K562 (cell line): ENCODE measurements at regions not wholly inside any gene's neighbourhood (a gene's known extent, or its start where the extent isn't known, plus 50 kb on each side); places are given as distances from the start of the nearest gene placed in this dataset.

Experiments used
- ATAC-seq: fragments of 200-7000 bp; cut with Tn5 transposase; 3 replicates; pipeline ENCODE4 v1.9.1; 2020; ENCODE audit warnings: moderate library complexity
- BruUV-seq: library from RNA; stranded (reverse); fragments of 400-500 nt; replicated peaks from 2 replicates; lab custom pipeline; 2021; lab: Mats Ljungman, UMichigan
- CTCF ChIA-PET: fragments of 300-600 bp; formaldehyde crosslinking; extraction: SDS; loops from one replicate; lab custom pipeline; 2021; ENCODE audit warnings: low intra/inter-chr PET ratio; lab: Yijun Ruan, JAX
- POLR2A ChIA-PET: fragments of 300-600, 350-650 bp; sonication (Branson Sonifier 250); formaldehyde crosslinking; extraction: SDS; loops from one replicate; lab custom pipeline; 2021; ENCODE audit warnings: antibody characterized with exemption, inconsistent platforms; lab: Yijun Ruan, JAX
- DNase-seq, 4 experiments: peaks; one replicate each; pipeline versions ENCODE4 v3.0.0 to v3.0.0-alpha.2; 2011 to 2018; ENCODE audit warnings: low spot score in 3 of 4, mixed read lengths in 3 of 4; ENCODE audit errors: extremely low read depth in 1 of 4
- FAIRE-seq: peaks from 2 replicates; lab custom pipeline; 2011; peaks lifted over from hg19 to GRCh38; lab: Jason Lieb, UNC
- H2AFZ ChIP-seq: 2 replicates; pipeline ENCODE4 v1.6.0; 2011; ENCODE audit warnings: low read depth, low read length, control low read depth, inconsistent platforms
- H3K27ac ChIP-seq: fragments of 200-600 bp; 3 replicates; pipeline ENCODE4 v1.8.0; 2011; ENCODE audit warnings: low read depth, mild to moderate bottlenecking, control low read depth, inconsistent platforms, low read length, moderate library complexity, mixed read lengths; ENCODE audit errors: extremely low read depth
- H3K27me3 ChIP-seq, 2 experiments: fragments of 300-600 bp in 1 of 2; 2 replicates in 1 of 2; 3 replicates in 1 of 2; pipeline versions ENCODE4 v1.6.0 to v1.8.0; 2011; ENCODE audit warnings: inconsistent platforms in 2 of 2, low read length in 2 of 2, mild to moderate bottlenecking in 1 of 2, mixed read lengths in 1 of 2, moderate library complexity in 1 of 2; ENCODE audit not compliant: control insufficient read depth in 2 of 2, insufficient read depth in 2 of 2
- H3K36me3 ChIP-seq: fragments of 300-600 bp; 3 replicates; pipeline ENCODE4 v1.8.0; 2011; ENCODE audit warnings: mild to moderate bottlenecking, low read length, inconsistent platforms; ENCODE audit not compliant: control insufficient read depth, insufficient read depth
- H3K4me1 ChIP-seq, 2 experiments: fragments of 200-600 bp in 1 of 2; replicated peaks in 1 of 2; 2 replicates in 1 of 2; 3 replicates in 1 of 2; pipeline versions ENCODE4 v1.5.1 to v1.8.0; 2011; ENCODE audit warnings: inconsistent platforms in 2 of 2, low read length in 2 of 2, mild to moderate bottlenecking in 1 of 2, mixed read lengths in 1 of 2, moderate library complexity in 1 of 2; ENCODE audit not compliant: control insufficient read depth in 2 of 2, insufficient read depth in 2 of 2
- H3K4me2 ChIP-seq: 2 replicates; pipeline ENCODE4 v1.6.1; 2011; ENCODE audit warnings: low read length, control low read depth, inconsistent platforms, mixed read lengths; ENCODE audit not compliant: insufficient read depth
- H3K4me3 ChIP-seq: fragments of 200-600 bp; sonication (generic), shearing (Covaris generic); 2 replicates; pipeline ENCODE4 v1.5.1; 2016; ENCODE audit warnings: control low read depth, inconsistent platforms
- H3K79me2 ChIP-seq: fragments of 200-600 bp; 3 replicates; pipeline ENCODE4 v1.8.0; 2011; ENCODE audit warnings: low read length, inconsistent platforms; ENCODE audit not compliant: control insufficient read depth, insufficient read depth
- H3K9ac ChIP-seq, 2 experiments: 2 replicates each; pipeline versions ENCODE4 v1.6.0 to v1.6.1; 2011; ENCODE audit warnings: low read depth in 2 of 2, low read length in 2 of 2, control low read depth in 1 of 2, inconsistent platforms in 1 of 2, mild to moderate bottlenecking in 1 of 2, mixed read lengths in 1 of 2; ENCODE audit not compliant: insufficient read depth in 1 of 2
- H3K9me1 ChIP-seq: one replicate; pipeline ENCODE4 v1.6.0; 2011; ENCODE audit warnings: inconsistent platforms, mild to moderate bottlenecking, low read length, moderate library complexity; ENCODE audit not compliant: control insufficient read depth, insufficient read depth
- H3K9me3 ChIP-seq: replicated peaks from 2 replicates; pipeline ENCODE4 v1.5.1; 2011; ENCODE audit warnings: low read depth, low read length, inconsistent platforms; ENCODE audit not compliant: control insufficient read depth, insufficient read depth
- H4K20me1 ChIP-seq: replicated peaks from 2 replicates; pipeline ENCODE4 v1.6.1; 2011; ENCODE audit warnings: low read length, inconsistent platforms, mixed read lengths; ENCODE audit not compliant: control insufficient read depth, insufficient read depth
- CREB5 ChIP-seq: fragments of 250-450 bp; sonication (Bioruptor Pico); IDR thresholded peaks from 2 replicates; pipeline ENCODE4 v1.5.0; 2020; ENCODE audit warnings: mild to moderate bottlenecking
- ELF4 ChIP-seq: fragments of 450-650 bp; formaldehyde crosslinking; IDR thresholded peaks from 2 replicates; pipeline ENCODE4 v1.4.0; 2022; ENCODE audit warnings: missing genetic modification characterization
- HDAC1 ChIP-seq, 2 experiments: fragments of 450-650 bp; IDR thresholded peaks; 2 replicates each; pipeline ENCODE4 v1.6.1; 2016 to 2017; ENCODE audit warnings: inconsistent platforms in 1 of 2, mild to moderate bottlenecking in 1 of 2, moderate library complexity in 1 of 2
- HINFP ChIP-seq: fragments of 450-650 bp; conservative IDR thresholded peaks from 2 replicates; pipeline ENCODE4 v1.6.1; 2016; ENCODE audit warnings: missing genetic modification characterization, low read depth, mild to moderate bottlenecking, control low read depth, missing compliant biosample characterization
- MAFK ChIP-seq: IDR thresholded peaks from 2 replicates; pipeline ENCODE4 v1.6.1; 2011; ENCODE audit warnings: low read length, improper control_type of control experiment
- POLR2A ChIP-seq: fragments of 450-650 bp; conservative IDR thresholded peaks from 2 replicates; pipeline ENCODE4 v1.6.1; 2016
- XRCC4 ChIP-seq: IDR thresholded peaks from one replicate; pipeline ENCODE4 v1.6.1; 2011; ENCODE audit not compliant: insufficient read depth, insufficient read length; ENCODE audit errors: extremely low read depth
- ZBTB12 ChIP-seq: fragments of 250-450 bp; sonication (Bioruptor Pico); IDR thresholded peaks from 2 replicates; pipeline ENCODE4 v1.4.0; 2020
- ZFP36 ChIP-seq: fragments of 150-350 bp; IDR thresholded peaks from 2 replicates; pipeline ENCODE4 v1.6.1; 2018; ENCODE audit warnings: low read length, low read depth; ENCODE audit not compliant: partially characterized antibody
- ZNF695 ChIP-seq: fragments of 450-650 bp; formaldehyde crosslinking; IDR thresholded peaks from 2 replicates; pipeline ENCODE4 v1.4.0; 2020; ENCODE audit warnings: mild to moderate bottlenecking, moderate library complexity
- WGBS: fragments of 100-300 bp; shearing (Covaris generic); methylation state at CpG from one replicate; pipeline ENCODE4 v1.1.6; 2016; ENCODE audit warnings: low coverage, mixed read lengths; ENCODE audit not compliant: insufficient coverage; ENCODE audit errors: missing lambda C conversion rate; 5-methylcytosine and 5-hydroxymethylcytosine counted together
- in situ Hi-C: fragments of 300-500 bp; cut with MboI; formaldehyde crosslinking; loops from 4 replicates; pipeline ENCODE4 v1.15.0; 2018; ENCODE audit warnings: inconsistent platforms, mixed read lengths
- intact Hi-C: fragments of 100-400 bp; cut with micrococcal nuclease; formaldehyde crosslinking; loops from 2 replicates; pipeline ENCODE4 v1.14.2; 2022

- FAIRE-seq: no peak
- WGBS: 0% methylated on average over 4 of the region's 4 CpGs
- DNase-seq: no peak
- no peak overlapping the region for H3K4me3 ChIP-seq
- in situ Hi-C loops (no loop called here), intact Hi-C loops (no loop called here)
- POLR2A ChIA-PET: no interaction called here
- H3K9me1 ChIP-seq: no peaks in the 10 kb centered on the region
- no peaks in the 10 kb centered on the region for H3K4me1 ChIP-seq
- H2AFZ ChIP-seq: no peak overlapping the region
- no peaks in the 10 kb centered on the region for H3K36me3 ChIP-seq
- 0 out of 5 replicates have a peak, but pooled peaks cover 3 to 11% of the 10 kb centered on the region in 2 experiments for H3K27me3 ChIP-seq
- no peaks in the 10 kb centered on the region for H3K9me3 ChIP-seq
- no peaks in the 10 kb centered on the region for H3K79me2 ChIP-seq
- ATAC-seq: no peak
- BruUV-seq: no TSS peak
- no peak overlapping the region for H3K9ac ChIP-seq
- no peak overlapping the region for H3K4me2 ChIP-seq
- no peaks in the 10 kb centered on the region; the same call in 1 of the 2 replicates for H4K20me1 ChIP-seq
- no peak overlapping the region for H3K27ac ChIP-seq
- TF ChIP-seq POLR2A (no peak), MAFK (no peak), ZNF695 (CRISPR knock-in tag) (no peak), ZFP36 (no peak), ELF4 (CRISPR knock-in tag) (no peak), XRCC4 (no peak), HINFP (tag) (no peak), ZBTB12 (no peak), CREB5 (CRISPR knock-in tag) (no peak), HDAC1 (IDR thresholded peaks at IDR 0.05) (no peak)
- CTCF ChIA-PET: no interaction called here
Measured at GRCh38 chr5:61734001-61734400, 401.9 kb downstream of the ZSWIM6 start.
